ENCODE measurements at regions not wholly inside any gene's neighbourhood (a gene's known extent, or its start where the extent isn't known, plus 50 kb on each side); places are given as distances from the start of the nearest gene placed in this dataset.

DNA sequence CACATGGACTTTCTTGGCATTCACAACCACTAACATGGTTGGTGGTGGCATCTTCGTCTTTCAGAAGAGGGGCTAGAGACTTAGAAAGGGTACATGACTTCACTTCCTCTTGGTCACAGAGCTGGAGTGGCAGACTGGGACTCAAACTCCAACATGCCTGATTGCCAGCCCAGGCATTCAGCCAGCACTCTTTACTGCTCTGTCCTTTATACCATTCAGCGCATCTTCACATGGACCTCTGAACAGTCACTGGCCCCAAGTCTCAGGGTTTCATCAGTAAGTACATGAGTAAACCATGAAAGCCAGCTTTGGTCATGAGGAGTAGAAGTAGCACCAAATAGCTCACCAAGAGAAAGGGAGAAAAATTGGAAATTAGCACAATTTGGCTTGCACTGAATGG is 148.4 kb upstream of the KLF14 start:
- no peak for TF ChIP-seq POLR2A (IDR thresholded peaks at IDR 0.05)
- TF ChIP-seq, protein P1, sequence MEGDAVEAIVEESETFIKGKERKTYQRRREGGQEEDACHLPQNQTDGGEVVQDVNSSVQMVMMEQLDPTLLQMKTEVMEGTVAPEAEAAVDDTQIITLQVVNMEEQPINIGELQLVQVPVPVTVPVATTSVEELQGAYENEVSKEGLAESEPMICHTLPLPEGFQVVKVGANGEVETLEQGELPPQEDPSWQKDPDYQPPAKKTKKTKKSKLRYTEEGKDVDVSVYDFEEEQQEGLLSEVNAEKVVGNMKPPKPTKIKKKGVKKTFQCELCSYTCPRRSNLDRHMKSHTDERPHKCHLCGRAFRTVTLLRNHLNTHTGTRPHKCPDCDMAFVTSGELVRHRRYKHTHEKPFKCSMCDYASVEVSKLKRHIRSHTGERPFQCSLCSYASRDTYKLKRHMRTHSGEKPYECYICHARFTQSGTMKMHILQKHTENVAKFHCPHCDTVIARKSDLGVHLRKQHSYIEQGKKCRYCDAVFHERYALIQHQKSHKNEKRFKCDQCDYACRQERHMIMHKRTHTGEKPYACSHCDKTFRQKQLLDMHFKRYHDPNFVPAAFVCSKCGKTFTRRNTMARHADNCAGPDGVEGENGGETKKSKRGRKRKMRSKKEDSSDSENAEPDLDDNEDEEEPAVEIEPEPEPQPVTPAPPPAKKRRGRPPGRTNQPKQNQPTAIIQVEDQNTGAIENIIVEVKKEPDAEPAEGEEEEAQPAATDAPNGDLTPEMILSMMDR (IDR thresholded peaks at IDR 0.05), result no peak
